ENCODE measurements at regions not wholly inside any gene's neighbourhood (a gene's known extent, or its start where the extent isn't known, plus 50 kb on each side); places are given as distances from the start of the nearest gene placed in this dataset.

GRCh38 chr14:97395068-97395467, 597.9 kb downstream of the VRK1 start:
- TF ChIP-seq ZBTB43 (CRISPR knock-in tag; IDR thresholded peaks at IDR 0.05) (no peak), ATF2 (CRISPR knock-in tag; IDR thresholded peaks at IDR 0.05; ENCODE audit: borderline replicate concordance, low read depth) (no peak), CTCF (IDR thresholded peaks at IDR 0.05) (no peak), E2F4 (CRISPR knock-in tag; IDR thresholded peaks at IDR 0.05; ENCODE audit: borderline replicate concordance, low read depth) (no peak)

Measured in WTC11 (cell line).